ENCODE measurements at regions not wholly inside any gene's neighbourhood (a gene's known extent, or its start where the extent isn't known, plus 50 kb on each side); places are given as distances from the start of the nearest gene placed in this dataset.

GRCh38 chr2:118257696-118258095 is 169.4 kb downstream of the INSIG2 start:
- no peak for TF ChIP-seq EZH2 (IDR thresholded peaks at IDR 0.05; ENCODE audit: borderline replicate concordance, low read depth, low read length, poor library complexity, severe bottlenecking)
- TF ChIP-seq, protein P1, sequence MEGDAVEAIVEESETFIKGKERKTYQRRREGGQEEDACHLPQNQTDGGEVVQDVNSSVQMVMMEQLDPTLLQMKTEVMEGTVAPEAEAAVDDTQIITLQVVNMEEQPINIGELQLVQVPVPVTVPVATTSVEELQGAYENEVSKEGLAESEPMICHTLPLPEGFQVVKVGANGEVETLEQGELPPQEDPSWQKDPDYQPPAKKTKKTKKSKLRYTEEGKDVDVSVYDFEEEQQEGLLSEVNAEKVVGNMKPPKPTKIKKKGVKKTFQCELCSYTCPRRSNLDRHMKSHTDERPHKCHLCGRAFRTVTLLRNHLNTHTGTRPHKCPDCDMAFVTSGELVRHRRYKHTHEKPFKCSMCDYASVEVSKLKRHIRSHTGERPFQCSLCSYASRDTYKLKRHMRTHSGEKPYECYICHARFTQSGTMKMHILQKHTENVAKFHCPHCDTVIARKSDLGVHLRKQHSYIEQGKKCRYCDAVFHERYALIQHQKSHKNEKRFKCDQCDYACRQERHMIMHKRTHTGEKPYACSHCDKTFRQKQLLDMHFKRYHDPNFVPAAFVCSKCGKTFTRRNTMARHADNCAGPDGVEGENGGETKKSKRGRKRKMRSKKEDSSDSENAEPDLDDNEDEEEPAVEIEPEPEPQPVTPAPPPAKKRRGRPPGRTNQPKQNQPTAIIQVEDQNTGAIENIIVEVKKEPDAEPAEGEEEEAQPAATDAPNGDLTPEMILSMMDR (conservative IDR thresholded peaks at IDR 0.05; ENCODE audit: low read depth, low read length) = no peak

Measured in A673 (cell line).